ENCODE measurements at regions not wholly inside any gene's neighbourhood (a gene's known extent, or its start where the extent isn't known, plus 50 kb on each side); places are given as distances from the start of the nearest gene placed in this dataset.

- Mint-ChIP-seq H3K36me3 (ENCODE audit: low read depth) (no peaks in the 10 kb centered on the region), H3K27ac (no peak overlapping the region), H3K27me3 (ENCODE audit: low read depth) (no peaks in the 10 kb centered on the region), H3K4me1 (ENCODE audit: low read depth) (no peaks in the 10 kb centered on the region), H3K4me3 (no peak overlapping the region), H3K9me3 (peaks cover 11% of the 10 kb centered on the region)
- intact Hi-C loops (cut with micrococcal nuclease): no loop called here
- CTCF ChIA-PET: no interaction called here
- no peak for DNase-seq
Observed at GRCh38 chr3:99458013-99458412, 180.4 kb upstream of the COL8A1 start.

- no peaks in the 10 kb centered on the region for H3K36me3 Mint-ChIP-seq (ENCODE audit: low read depth)
- no peak for DNase-seq
- CTCF ChIA-PET: no interaction called here
- H3K27me3 Mint-ChIP-seq (ENCODE audit: low read depth): no peaks in the 10 kb centered on the region
- no peak overlapping the region for H3K27ac Mint-ChIP-seq
- H3K4me3 Mint-ChIP-seq: no peak overlapping the region
- H3K4me1 Mint-ChIP-seq (ENCODE audit: low read depth): no peaks in the 10 kb centered on the region
- peaks cover 10% of the 10 kb centered on the region for H3K9me3 Mint-ChIP-seq
- intact Hi-C loops (cut with micrococcal nuclease): no loop called here
Observed at GRCh38 chr3:99442599-99442998, 195.8 kb upstream of the COL8A1 start.

- no peaks in the 10 kb centered on the region for H3K36me3 Mint-ChIP-seq (ENCODE audit: low read depth)
- H3K9me3 Mint-ChIP-seq: peaks cover 15% of the 10 kb centered on the region
- no peaks in the 10 kb centered on the region for H3K4me1 Mint-ChIP-seq (ENCODE audit: low read depth)
- H3K4me3 Mint-ChIP-seq: no peak overlapping the region
- intact Hi-C loops (cut with micrococcal nuclease): no loop called here
- no peak for DNase-seq
- CTCF ChIA-PET: no interaction called here
- no peaks in the 10 kb centered on the region for H3K27me3 Mint-ChIP-seq (ENCODE audit: low read depth)
- H3K27ac Mint-ChIP-seq: no peak overlapping the region
Observed at GRCh38 chr3:99439892-99440291, 198.5 kb upstream of the COL8A1 start.

- DNase-seq: no peak
- Mint-ChIP-seq H3K4me3 (no peak overlapping the region), H3K9me3 (peaks cover 7% of the 10 kb centered on the region), H3K27me3 (ENCODE audit: low read depth) (no peaks in the 10 kb centered on the region), H3K4me1 (ENCODE audit: low read depth) (no peaks in the 10 kb centered on the region), H3K27ac (no peak overlapping the region), H3K36me3 (ENCODE audit: low read depth) (no peaks in the 10 kb centered on the region)
- CTCF ChIA-PET: interaction anchor here (0.5 kb wide), 1 partner anchor 410 kb away, joined by 3 read pairs; no protein-coding TSS in a partner anchor
- intact Hi-C loops (cut with micrococcal nuclease): no loop called here
Observed at GRCh38 chr3:99434190-99434589, 204.2 kb upstream of the COL8A1 start.

- no peaks in the 10 kb centered on the region for H3K4me1 Mint-ChIP-seq (ENCODE audit: low read depth)
- CTCF ChIA-PET: no interaction called here
- no peak for DNase-seq
- H3K36me3 Mint-ChIP-seq (ENCODE audit: low read depth): no peaks in the 10 kb centered on the region
- intact Hi-C loops (cut with micrococcal nuclease): no loop called here
- H3K27ac Mint-ChIP-seq: no peak overlapping the region
- no peak overlapping the region for H3K4me3 Mint-ChIP-seq
- H3K27me3 Mint-ChIP-seq (ENCODE audit: low read depth): no peaks in the 10 kb centered on the region
- H3K9me3 Mint-ChIP-seq: peaks cover 2% of the 10 kb centered on the region
Observed at GRCh38 chr3:99430348-99431134, 207.9 kb upstream of the COL8A1 start.

GRCh38 chr3:99429502-99429901 is 208.9 kb upstream of the COL8A1 start:
- H3K9me3 Mint-ChIP-seq: no peaks in the 10 kb centered on the region
- DNase-seq: no peak
- no peak overlapping the region for H3K4me3 Mint-ChIP-seq
- intact Hi-C loops (cut with micrococcal nuclease): no loop called here
- H3K4me1 Mint-ChIP-seq (ENCODE audit: low read depth): no peaks in the 10 kb centered on the region
- no peaks in the 10 kb centered on the region for H3K27me3 Mint-ChIP-seq (ENCODE audit: low read depth)
- CTCF ChIA-PET: no interaction called here
- no peak overlapping the region for H3K27ac Mint-ChIP-seq
- no peaks in the 10 kb centered on the region for H3K36me3 Mint-ChIP-seq (ENCODE audit: low read depth)

GRCh38 chr3:99425930-99426329 is 212.5 kb upstream of the COL8A1 start:
- CTCF ChIA-PET: no interaction called here
- H3K4me1 Mint-ChIP-seq (ENCODE audit: low read depth): no peaks in the 10 kb centered on the region
- H3K9me3 Mint-ChIP-seq: no peaks in the 10 kb centered on the region
- intact Hi-C loops (cut with micrococcal nuclease): no loop called here
- no peak overlapping the region for H3K4me3 Mint-ChIP-seq
- no peak overlapping the region for H3K27ac Mint-ChIP-seq
- no peaks in the 10 kb centered on the region for H3K27me3 Mint-ChIP-seq (ENCODE audit: low read depth)
- no peaks in the 10 kb centered on the region for H3K36me3 Mint-ChIP-seq (ENCODE audit: low read depth)
- DNase-seq: no peak

DNA sequence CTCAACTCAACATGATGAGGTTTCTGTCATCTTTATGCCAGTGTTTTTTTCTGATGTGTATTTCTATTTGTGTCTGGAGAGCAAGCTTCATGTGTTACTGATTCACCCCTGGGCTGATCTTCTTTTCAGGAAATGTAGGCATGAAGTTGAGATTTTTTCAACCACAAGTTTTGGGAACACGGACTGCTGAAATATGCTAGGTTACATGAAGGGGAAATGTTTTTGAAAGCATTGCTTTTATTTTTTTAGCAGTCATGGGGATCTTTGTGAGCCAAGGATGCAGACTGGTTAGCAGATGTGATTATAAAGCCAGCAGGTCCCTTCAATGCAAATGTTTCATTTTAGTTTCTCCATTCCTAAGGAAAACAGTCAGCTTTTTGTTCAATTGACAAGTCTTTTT is 219.3 kb upstream of the COL8A1 start:
- H3K4me1 Mint-ChIP-seq (ENCODE audit: low read depth): no peaks in the 10 kb centered on the region
- no peaks in the 10 kb centered on the region for H3K27me3 Mint-ChIP-seq (ENCODE audit: low read depth)
- no peak overlapping the region for H3K27ac Mint-ChIP-seq
- CTCF ChIA-PET: no interaction called here
- H3K9me3 Mint-ChIP-seq: no peaks in the 10 kb centered on the region
- intact Hi-C loops (cut with micrococcal nuclease): no loop called here
- no peak for DNase-seq
- no peaks in the 10 kb centered on the region for H3K36me3 Mint-ChIP-seq (ENCODE audit: low read depth)
- H3K4me3 Mint-ChIP-seq: no peak overlapping the region

GRCh38 chr3:99418709-99419108 is 219.7 kb upstream of the COL8A1 start:
- H3K36me3 Mint-ChIP-seq (ENCODE audit: low read depth): no peaks in the 10 kb centered on the region

GRCh38 chr3:99418209-99418635 is 220.2 kb upstream of the COL8A1 start:
- DNase-seq: no peak
- no peaks in the 10 kb centered on the region for H3K9me3 Mint-ChIP-seq
- H3K27ac Mint-ChIP-seq: no peak overlapping the region
- no peaks in the 10 kb centered on the region for H3K36me3 Mint-ChIP-seq (ENCODE audit: low read depth)
- no peaks in the 10 kb centered on the region for H3K27me3 Mint-ChIP-seq (ENCODE audit: low read depth)
- H3K4me1 Mint-ChIP-seq (ENCODE audit: low read depth): no peaks in the 10 kb centered on the region
- CTCF ChIA-PET: interaction anchor here (0.6 kb wide), 1 partner anchor 74 kb away, joined by 3 read pairs; no protein-coding TSS in a partner anchor
- no peak overlapping the region for H3K4me3 Mint-ChIP-seq
- intact Hi-C loops (cut with micrococcal nuclease): no loop called here

More at GRCh38 chr3:99418709-99419108, 219.7 kb upstream of the COL8A1 start:
- no peak for DNase-seq
- Mint-ChIP-seq H3K27ac (no peak overlapping the region), H3K9me3 (no peaks in the 10 kb centered on the region), H3K4me3 (no peak overlapping the region), H3K4me1 (ENCODE audit: low read depth) (no peaks in the 10 kb centered on the region), H3K27me3 (ENCODE audit: low read depth) (no peaks in the 10 kb centered on the region)
- CTCF ChIA-PET: no interaction called here
- intact Hi-C loops (cut with micrococcal nuclease): no loop called here

- DNase-seq: no peak
- H3K27ac Mint-ChIP-seq: no peak overlapping the region
Observed at GRCh38 chr3:99413504-99413903, 224.9 kb upstream of the COL8A1 start.

GRCh38 chr3:99410789-99411311 is 227.5 kb upstream of the COL8A1 start:
- CTCF ChIA-PET: no interaction called here
- H3K36me3 Mint-ChIP-seq (ENCODE audit: low read depth): no peaks in the 10 kb centered on the region

More at GRCh38 chr3:99413504-99413903, 224.9 kb upstream of the COL8A1 start:
- Mint-ChIP-seq H3K4me3 (no peak overlapping the region), H3K36me3 (ENCODE audit: low read depth) (no peaks in the 10 kb centered on the region), H3K27me3 (ENCODE audit: low read depth) (no peaks in the 10 kb centered on the region), H3K4me1 (ENCODE audit: low read depth) (no peaks in the 10 kb centered on the region), H3K9me3 (no peaks in the 10 kb centered on the region)
- CTCF ChIA-PET: no interaction called here
- intact Hi-C loops (cut with micrococcal nuclease): no loop called here

DNA sequence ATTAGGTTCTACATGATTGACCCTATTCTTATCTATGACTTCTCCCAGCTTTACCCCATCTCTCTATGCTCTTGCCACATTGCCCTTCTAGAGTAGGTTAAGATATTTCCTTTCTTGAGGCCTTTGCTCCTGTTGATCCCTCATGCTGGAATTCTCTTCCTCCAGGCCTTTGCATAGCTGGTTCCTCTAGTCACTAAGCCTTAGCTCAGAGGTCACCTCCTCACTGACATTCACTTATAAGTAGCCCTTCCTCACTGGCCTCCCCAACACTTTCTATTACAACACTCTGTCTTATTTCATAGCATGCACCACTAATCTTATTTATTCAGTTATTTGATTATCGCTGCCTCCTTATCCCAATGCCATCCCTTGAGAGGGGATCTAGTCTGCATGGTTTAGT is 228.4 kb upstream of the COL8A1 start:
- CTCF ChIA-PET: no interaction called here
- no peak for DNase-seq
- Mint-ChIP-seq H3K27me3 (ENCODE audit: low read depth) (no peaks in the 10 kb centered on the region), H3K27ac (no peak overlapping the region), H3K9me3 (no peaks in the 10 kb centered on the region), H3K4me3 (no peak overlapping the region), H3K36me3 (ENCODE audit: low read depth) (no peaks in the 10 kb centered on the region), H3K4me1 (ENCODE audit: low read depth) (no peaks in the 10 kb centered on the region)
- intact Hi-C loops (cut with micrococcal nuclease): no loop called here

More at GRCh38 chr3:99410789-99411311, 227.5 kb upstream of the COL8A1 start:
- Mint-ChIP-seq H3K9me3 (no peaks in the 10 kb centered on the region), H3K4me1 (ENCODE audit: low read depth) (no peaks in the 10 kb centered on the region), H3K27ac (no peak overlapping the region), H3K27me3 (ENCODE audit: low read depth) (no peaks in the 10 kb centered on the region), H3K4me3 (no peak overlapping the region)
- intact Hi-C loops (cut with micrococcal nuclease): no loop called here
- DNase-seq: no peak
